GM18498 (cell line): ENCODE measurements at regions not wholly inside any gene's neighbourhood (a gene's known extent, or its start where the extent isn't known, plus 50 kb on each side); places are given as distances from the start of the nearest gene placed in this dataset.

Source experiments
- ATAC-seq: cut with Tn5 transposase; IDR thresholded peaks from one replicate; pipeline ENCODE4 v1.9.1; 2021; ENCODE audit warnings: mild to moderate bottlenecking, moderate library complexity; ENCODE audit not compliant: unreplicated experiment

DNA sequence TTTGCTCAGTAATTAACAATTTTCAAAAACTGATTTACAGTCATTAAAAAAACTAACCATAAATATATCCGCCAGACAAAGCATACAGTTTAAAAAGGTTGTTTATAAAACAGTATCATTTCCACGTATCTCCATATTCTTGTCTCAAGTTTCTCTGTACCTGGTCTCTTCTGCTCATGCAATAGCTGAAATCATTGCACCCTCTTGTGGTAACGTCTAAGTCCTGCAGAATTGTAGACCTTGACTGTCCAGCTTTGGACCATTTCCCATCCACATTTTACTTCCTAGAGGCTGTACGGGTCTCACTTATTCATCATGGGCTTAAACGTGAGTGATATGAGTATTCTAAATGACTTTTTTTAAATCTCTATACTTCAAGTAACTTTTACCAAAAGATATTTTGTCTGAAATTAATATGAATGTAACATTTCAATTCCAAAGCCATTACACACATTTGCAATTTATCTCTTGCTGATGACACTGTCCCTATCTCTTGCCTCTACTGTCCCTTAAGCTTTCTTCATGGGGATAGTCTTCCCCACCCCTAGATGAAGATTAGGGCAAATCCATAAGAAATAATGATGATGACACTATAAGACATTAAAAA lies 118.5 kb downstream of the BTC start:
- ATAC-seq, result no peak

DNA sequence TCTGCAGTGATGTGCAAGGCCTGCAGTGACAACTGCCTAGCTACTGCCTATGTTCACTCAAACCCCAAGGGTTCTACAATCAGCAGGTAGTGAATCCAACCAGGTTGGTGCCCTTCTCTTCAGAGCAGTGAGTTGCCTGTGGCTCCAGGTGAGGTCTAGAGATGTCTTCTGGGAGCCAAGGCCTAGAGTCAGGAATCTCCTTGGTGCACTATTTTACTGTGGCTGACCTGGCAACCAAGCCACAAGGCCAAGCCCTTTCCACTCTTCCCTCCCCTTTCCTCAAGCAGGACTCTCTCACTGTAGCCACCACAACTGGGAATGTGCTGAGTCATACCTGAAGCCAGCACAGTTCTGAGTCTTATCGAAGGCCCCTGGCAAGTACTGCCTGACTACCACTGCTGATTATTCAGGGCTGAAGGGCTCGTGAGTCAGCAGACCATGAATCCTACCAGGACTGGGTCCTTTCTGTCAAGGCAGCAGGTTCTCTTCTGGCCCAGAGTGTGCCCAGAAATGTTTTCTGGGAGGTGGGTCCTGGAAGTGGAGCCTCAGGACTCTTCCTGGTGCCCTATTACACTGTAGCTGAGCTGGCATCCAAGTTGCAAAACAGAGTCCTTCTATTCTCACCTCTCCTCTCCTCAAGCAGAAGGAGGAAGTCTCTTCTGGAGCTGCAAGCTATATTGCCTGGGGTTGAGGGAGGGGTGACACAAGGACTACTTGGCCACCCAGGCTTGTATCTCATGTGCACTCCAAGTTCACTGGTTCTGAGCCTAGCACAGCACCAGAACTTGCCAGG lies 111.6 kb downstream of the BTC start:
- peak; percentile 43 for ATAC-seq

DNA sequence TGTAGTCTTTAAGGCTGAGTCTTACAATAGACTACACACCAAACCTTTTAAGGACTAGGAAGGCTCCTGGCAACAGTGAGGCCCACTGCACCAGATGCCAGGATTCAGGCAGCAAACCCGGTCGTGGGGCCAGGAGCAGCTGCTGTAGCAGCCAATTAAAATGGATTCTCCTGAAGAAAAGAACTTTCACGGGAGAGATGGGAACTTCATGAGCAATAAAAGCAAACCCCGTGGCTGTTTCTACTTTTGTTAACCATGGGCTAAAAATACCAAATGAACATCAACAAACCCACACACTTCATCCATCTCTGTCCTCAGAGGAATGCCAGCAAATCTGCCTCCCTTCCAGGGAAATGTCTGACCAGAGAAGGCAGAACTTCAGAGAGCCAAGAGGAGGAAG lies 101.4 kb downstream of the BTC start:
- no peak for ATAC-seq
